ENCODE measurements at regions not wholly inside any gene's neighbourhood (a gene's known extent, or its start where the extent isn't known, plus 50 kb on each side); places are given as distances from the start of the nearest gene placed in this dataset.

GRCh38 chr10:105844676-105845570 is 1203.8 kb downstream of the SORCS3 start:
- no peak for DNase-seq

GRCh38 chr10:105844241-105844640 is 1203.2 kb downstream of the SORCS3 start:
- DNase-seq: no peak

GRCh38 chr10:105843786-105844185 is 1202.7 kb downstream of the SORCS3 start:
- no peak for DNase-seq

GRCh38 chr10:105840288-105840770 is 1199.2 kb downstream of the SORCS3 start:
- no peak for DNase-seq

GRCh38 chr10:105838392-105838791 is 1197.3 kb downstream of the SORCS3 start:
- no peak for DNase-seq

GRCh38 chr10:105837951-105838350 is 1196.9 kb downstream of the SORCS3 start:
- DNase-seq: no peak

GRCh38 chr10:105834261-105835059 is 1193.4 kb downstream of the SORCS3 start:
- DNase-seq: no peak

GRCh38 chr10:105827133-105827532 is 1186.0 kb downstream of the SORCS3 start:
- DNase-seq: no peak

GRCh38 chr10:105807935-105808587 is 1167.0 kb downstream of the SORCS3 start:
- no peak for DNase-seq

GRCh38 chr10:105803206-105803605 is 1162.1 kb downstream of the SORCS3 start:
- DNase-seq: no peak

- no peak for DNase-seq
These were observed 1159.6 kb downstream of the SORCS3 start for GRCh38 chr10:105800641-105801040.

- DNase-seq: no peak
These were observed 1157.3 kb downstream of the SORCS3 start for GRCh38 chr10:105798328-105798889.

- DNase-seq: no peak
These were observed 1156.3 kb downstream of the SORCS3 start for GRCh38 chr10:105797234-105797890.

GRCh38 chr10:105793071-105793470 is 1152.0 kb downstream of the SORCS3 start:
- DNase-seq: no peak

- DNase-seq: no peak
These were observed 1144.6 kb downstream of the SORCS3 start for GRCh38 chr10:105785721-105786120.

GRCh38 chr10:105783936-105784483 is 1142.9 kb downstream of the SORCS3 start:
- no peak for DNase-seq

- DNase-seq: no peak
These were observed 1133.8 kb downstream of the SORCS3 start for GRCh38 chr10:105774881-105775280.

GRCh38 chr10:105774351-105774750 is 1133.3 kb downstream of the SORCS3 start:
- no peak for DNase-seq

GRCh38 chr10:105770524-105771212 is 1129.6 kb downstream of the SORCS3 start:
- DNase-seq: no peak

GRCh38 chr10:105769248-105770184 is 1128.4 kb downstream of the SORCS3 start:
- no peak for DNase-seq

All from right hindlimb (tissue), 1 donor.